HEK293 (cell line): ENCODE measurements at regions not wholly inside any gene's neighbourhood (a gene's known extent, or its start where the extent isn't known, plus 50 kb on each side); places are given as distances from the start of the nearest gene placed in this dataset.

Experiments used
- CTCF ChIA-PET: fragments of 350-600 bp; formaldehyde crosslinking; extraction: SDS; loops from one replicate; lab custom pipeline; 2021; ENCODE audit warnings: antibody characterized with exemption; lab: Yijun Ruan, JAX
- POLR2A ChIA-PET: fragments of 300-600 bp; formaldehyde crosslinking; extraction: SDS; loops from one replicate; lab custom pipeline; 2020; ENCODE audit warnings: antibody characterized with exemption, inconsistent platforms; lab: Yijun Ruan, JAX
- H3K27ac ChIP-seq: fragments of 200-500 bp; sonication (Bioruptor generic); 2 replicates; pipeline ENCODE4 v1.5.1; 2014; ENCODE audit warnings: low read depth, low read length, control low read depth, inconsistent platforms; ENCODE audit errors: extremely low read depth
- H3K36me3 ChIP-seq, 2 experiments: fragments of 200-500 bp in 1 of 2; sonication (Bioruptor generic) in 1 of 2; 1 replicate in 1 of 2; 2 replicates in 1 of 2; pipeline ENCODE4 v1.5.1; 2014 to 2017; ENCODE audit warnings: inconsistent platforms in 2 of 2, low read length in 2 of 2; ENCODE audit not compliant: control insufficient read depth in 2 of 2, insufficient read depth in 1 of 2
- H3K4me1 ChIP-seq: fragments of 200-500 bp; sonication (Bioruptor generic); 2 replicates; pipeline ENCODE4 v1.5.1; 2014; ENCODE audit warnings: mild to moderate bottlenecking, low read length, inconsistent platforms; ENCODE audit not compliant: control insufficient read depth, insufficient read depth
- H3K4me3 ChIP-seq: 2 replicates; pipeline ENCODE4 v1.5.1; 2011; ENCODE audit warnings: low read depth, mild to moderate bottlenecking, control low read depth, low read length, moderate library complexity
- H3K9me3 ChIP-seq: fragments of 200-500 bp; sonication (Bioruptor generic); 2 replicates; pipeline ENCODE4 v1.5.1; 2014; ENCODE audit warnings: low read depth, low read length, inconsistent platforms; ENCODE audit not compliant: control insufficient read depth, insufficient read depth
- KLF17 ChIP-seq: fragments of 450-650 bp; formaldehyde crosslinking; IDR thresholded peaks from 2 replicates; pipeline ENCODE4 v1.5.1; 2016; ENCODE audit warnings: missing biosample characterization, missing genetic modification characterization
- REST ChIP-seq: fragments of 450-650 bp; formaldehyde crosslinking; IDR thresholded peaks from 2 replicates; pipeline ENCODE4 v1.5.1; 2016; ENCODE audit warnings: missing biosample characterization, missing genetic modification characterization
- ZBTB10 ChIP-seq: fragments of 450-650 bp; formaldehyde crosslinking; IDR thresholded peaks from 2 replicates; pipeline ENCODE4 v1.5.1; 2016; ENCODE audit warnings: missing biosample characterization, missing genetic modification characterization
- ZBTB21 ChIP-seq: fragments of 450-650 bp; formaldehyde crosslinking; IDR thresholded peaks from 2 replicates; pipeline ENCODE4 v1.5.1; 2017; ENCODE audit warnings: missing biosample characterization, missing genetic modification characterization
- ZBTB48 ChIP-seq: fragments of 450-650 bp; formaldehyde crosslinking; IDR thresholded peaks from 2 replicates; pipeline ENCODE4 v1.5.1; 2016; ENCODE audit warnings: missing biosample characterization, missing genetic modification characterization
- ZNF121 ChIP-seq: fragments of 450-650 bp; formaldehyde crosslinking; IDR thresholded peaks from 2 replicates; pipeline ENCODE4 v1.5.1; 2016; ENCODE audit warnings: missing biosample characterization, missing genetic modification characterization
- ZNF184 ChIP-seq: fragments of 450-650 bp; IDR thresholded peaks from 2 replicates; pipeline ENCODE4 v1.5.1; 2018; ENCODE audit warnings: missing biosample characterization, mild to moderate bottlenecking, missing genetic modification characterization
- ZNF266 ChIP-seq: fragments of 450-650 bp; formaldehyde crosslinking; IDR thresholded peaks from 2 replicates; pipeline ENCODE4 v1.5.1; 2016; ENCODE audit warnings: missing biosample characterization, missing genetic modification characterization, low read depth
- ZNF391 ChIP-seq: fragments of 450-650 bp; formaldehyde crosslinking; IDR thresholded peaks from 2 replicates; pipeline ENCODE4 v1.5.1; 2016; ENCODE audit warnings: low read depth, missing biosample characterization, missing genetic modification characterization, borderline replicate concordance
- ZNF398 ChIP-seq: fragments of 450-650 bp; formaldehyde crosslinking; IDR thresholded peaks from 2 replicates; pipeline ENCODE4 v1.5.1; 2017; ENCODE audit warnings: missing biosample characterization, missing genetic modification characterization
- ZNF449 ChIP-seq: fragments of 450-650 bp; formaldehyde crosslinking; IDR thresholded peaks from 2 replicates; pipeline ENCODE4 v1.5.1; 2017; ENCODE audit warnings: missing biosample characterization, mild to moderate bottlenecking, missing genetic modification characterization, moderate library complexity
- ZNF558 ChIP-seq: fragments of 450-650 bp; formaldehyde crosslinking; IDR thresholded peaks from 2 replicates; pipeline ENCODE4 v1.5.1; 2016; ENCODE audit warnings: missing biosample characterization, missing genetic modification characterization
- ZNF585B ChIP-seq: fragments of 450-650 bp; formaldehyde crosslinking; IDR thresholded peaks from 2 replicates; pipeline ENCODE4 v1.5.1; 2016; ENCODE audit warnings: missing biosample characterization, missing genetic modification characterization
- ZNF747 ChIP-seq: fragments of 450-650 bp; formaldehyde crosslinking; IDR thresholded peaks from 2 replicates; pipeline ENCODE4 v1.5.1; 2016; ENCODE audit warnings: missing biosample characterization, missing genetic modification characterization
- ZSCAN23 ChIP-seq: fragments of 450-650 bp; formaldehyde crosslinking; IDR thresholded peaks from 2 replicates; pipeline ENCODE4 v1.5.1; 2016; ENCODE audit warnings: missing biosample characterization, missing genetic modification characterization

- CTCF ChIA-PET: interaction anchor here (1.1 kb wide), 1 partner anchor 405 kb away, joined by 3 read pairs; no protein-coding TSS in a partner anchor
- H3K36me3 ChIP-seq: no peaks in the 10 kb centered on the region
- H3K4me3 ChIP-seq: no peak overlapping the region
- H3K9me3 ChIP-seq: no peaks in the 10 kb centered on the region
- H3K4me1 ChIP-seq: peaks cover 14% of the 10 kb centered on the region
- H3K27ac ChIP-seq: no peak overlapping the region
- POLR2A ChIA-PET: no interaction called here
- TF ChIP-seq ZBTB10 (tag by site-specific recombination) (no peak), ZBTB48 (tag by site-specific recombination) (no peak), ZSCAN23 (tag by site-specific recombination) (no peak), ZBTB21 (tag by site-specific recombination) (no peak), ZNF747 (tag by site-specific recombination) (no peak), ZNF558 (tag by site-specific recombination) (no peak), ZNF121 (tag by site-specific recombination) (no peak), REST (no peak), ZNF184 (tag by site-specific recombination) (no peak), ZNF266 (tag by site-specific recombination) (no peak), ZNF391 (no peak), ZNF585B (no peak), ZNF449 (no peak), ZNF398 (tag by site-specific recombination) (no peak), KLF17 (no peak)
These were observed 63.4 kb upstream of the PAPPA start for GRCh38 chr9:116090030-116090770.
